GM12874 (cell line): ENCODE measurements at regions not wholly inside any gene's neighbourhood (a gene's known extent, or its start where the extent isn't known, plus 50 kb on each side); places are given as distances from the start of the nearest gene placed in this dataset.

Experiments
- TF ChIP-seq, protein P1 (sequence below): IDR thresholded peaks from 2 replicates; pipeline ENCODE4 v1.5.1; 2011; ENCODE audit warnings: low read depth, mild to moderate bottlenecking, control low read depth, low read length, moderate library complexity; ENCODE audit not compliant: insufficient read depth

DNA sequence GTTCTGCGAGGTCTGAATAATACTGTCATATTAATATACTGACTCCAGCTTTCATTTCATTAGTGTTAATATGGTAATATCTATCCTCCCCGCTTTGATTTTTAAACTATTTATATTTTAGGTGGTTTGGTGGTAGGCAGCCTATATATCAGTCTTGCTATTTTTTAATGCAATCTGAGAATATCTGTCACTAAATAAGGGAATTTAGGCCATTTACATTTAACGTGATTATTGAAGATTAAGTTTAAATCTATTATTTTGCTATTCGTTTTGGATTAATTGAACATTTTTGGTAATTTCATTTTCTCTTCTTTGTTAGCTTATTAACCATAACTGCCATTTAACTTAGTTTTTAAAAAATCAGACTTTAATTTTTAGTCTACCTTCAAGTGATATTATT, 247.7 kb upstream of the PMFBP1 start:
- TF ChIP-seq, protein P1, sequence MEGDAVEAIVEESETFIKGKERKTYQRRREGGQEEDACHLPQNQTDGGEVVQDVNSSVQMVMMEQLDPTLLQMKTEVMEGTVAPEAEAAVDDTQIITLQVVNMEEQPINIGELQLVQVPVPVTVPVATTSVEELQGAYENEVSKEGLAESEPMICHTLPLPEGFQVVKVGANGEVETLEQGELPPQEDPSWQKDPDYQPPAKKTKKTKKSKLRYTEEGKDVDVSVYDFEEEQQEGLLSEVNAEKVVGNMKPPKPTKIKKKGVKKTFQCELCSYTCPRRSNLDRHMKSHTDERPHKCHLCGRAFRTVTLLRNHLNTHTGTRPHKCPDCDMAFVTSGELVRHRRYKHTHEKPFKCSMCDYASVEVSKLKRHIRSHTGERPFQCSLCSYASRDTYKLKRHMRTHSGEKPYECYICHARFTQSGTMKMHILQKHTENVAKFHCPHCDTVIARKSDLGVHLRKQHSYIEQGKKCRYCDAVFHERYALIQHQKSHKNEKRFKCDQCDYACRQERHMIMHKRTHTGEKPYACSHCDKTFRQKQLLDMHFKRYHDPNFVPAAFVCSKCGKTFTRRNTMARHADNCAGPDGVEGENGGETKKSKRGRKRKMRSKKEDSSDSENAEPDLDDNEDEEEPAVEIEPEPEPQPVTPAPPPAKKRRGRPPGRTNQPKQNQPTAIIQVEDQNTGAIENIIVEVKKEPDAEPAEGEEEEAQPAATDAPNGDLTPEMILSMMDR, result no peak

DNA sequence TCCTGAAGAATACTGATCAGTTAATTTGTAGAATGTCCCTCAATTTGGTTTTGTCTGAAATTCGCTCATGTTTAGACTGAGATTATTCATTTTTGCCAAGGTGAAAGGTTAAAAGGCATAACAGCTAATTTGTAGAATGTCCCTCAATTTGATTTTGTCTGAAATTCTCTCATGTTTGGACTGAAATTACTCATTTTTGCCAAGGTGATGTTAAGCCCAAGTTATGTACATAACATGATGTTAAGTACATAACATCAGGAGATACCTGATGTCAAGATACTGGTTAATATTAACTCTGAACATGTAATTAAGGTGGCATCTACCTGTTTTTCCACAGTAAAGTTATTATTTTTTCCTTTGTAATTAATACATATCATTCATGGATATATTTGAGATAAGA, 243.4 kb upstream of the PMFBP1 start:
- TF ChIP-seq, protein P1, result no peak

DNA sequence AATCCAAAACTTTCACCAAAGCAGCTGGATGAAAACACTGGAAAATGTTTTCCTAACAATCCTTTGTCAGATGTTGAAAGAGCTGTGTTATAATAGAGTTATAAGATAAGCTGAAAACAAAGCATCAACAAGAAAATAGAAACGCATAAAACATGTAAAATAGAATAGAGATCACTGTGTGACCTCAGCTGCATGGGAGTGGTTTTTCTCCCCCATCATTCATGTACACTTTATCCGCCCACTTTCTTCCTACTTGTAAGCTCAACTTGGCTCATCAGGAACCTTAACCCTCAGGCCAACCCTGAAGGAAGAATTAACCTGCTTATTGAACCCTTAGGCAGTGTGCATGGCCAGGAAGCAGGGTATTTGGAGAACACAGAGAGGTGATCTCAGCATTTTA, 238.5 kb upstream of the PMFBP1 start:
- TF ChIP-seq, protein P1, result no peak

DNA sequence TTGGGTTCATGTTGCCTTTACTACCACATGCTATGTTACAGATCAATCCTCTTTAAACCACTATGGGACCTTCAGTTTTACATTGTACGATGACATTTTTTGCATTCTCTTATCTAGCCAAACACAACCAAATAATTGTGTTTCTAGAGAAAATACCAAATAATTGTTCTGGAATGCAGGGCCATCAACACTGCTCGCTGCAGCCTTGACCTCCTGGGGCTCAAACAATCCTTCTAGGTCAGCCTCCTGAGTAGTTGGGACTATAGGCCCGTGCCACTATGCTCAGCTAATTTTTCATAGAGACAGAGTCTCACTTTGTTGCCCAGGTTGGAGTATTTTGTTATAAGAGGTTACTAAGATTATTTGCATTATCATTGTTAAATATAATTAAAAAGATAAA, 237.5 kb upstream of the PMFBP1 start:
- TF ChIP-seq, protein P1, result no peak

DNA sequence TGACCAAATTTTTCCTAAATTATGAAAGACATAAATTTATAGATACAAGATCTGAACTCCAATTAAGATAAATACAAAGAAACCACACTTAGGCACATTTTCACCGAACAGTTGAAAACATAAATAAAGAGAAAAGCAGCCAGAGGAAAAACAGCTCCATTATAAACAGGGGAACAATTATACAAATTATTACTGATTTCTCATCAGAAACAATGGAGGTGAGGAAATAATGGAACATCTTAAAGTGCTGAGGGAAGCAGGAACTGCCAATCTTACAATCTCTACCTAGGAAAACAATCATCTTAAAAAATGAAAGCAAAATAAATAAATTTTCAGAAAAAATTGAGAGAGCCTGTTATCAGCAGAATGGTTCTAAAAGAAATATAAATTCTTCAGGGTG, 234.4 kb upstream of the PMFBP1 start:
- TF ChIP-seq, protein P1, result no peak

DNA sequence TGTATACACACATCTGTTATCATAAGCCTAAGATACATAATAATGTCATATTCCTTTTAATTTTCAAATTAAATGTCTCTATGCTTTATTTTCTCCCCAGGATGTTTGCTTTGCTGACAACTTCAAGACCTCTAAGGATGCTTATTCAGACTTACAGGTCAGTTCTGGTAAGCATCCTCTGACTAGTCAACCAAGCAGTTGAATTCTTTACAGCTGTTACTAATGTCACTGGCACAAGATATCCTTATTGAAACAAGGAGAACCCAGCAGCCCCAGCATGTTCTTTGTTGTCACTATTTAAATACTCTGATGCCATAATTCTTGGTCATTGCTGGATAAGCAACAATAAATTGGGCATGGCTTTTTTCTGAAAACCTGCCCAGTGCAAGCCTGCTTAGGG, 232.3 kb upstream of the PMFBP1 start:
- TF ChIP-seq, protein P1, result no peak

DNA sequence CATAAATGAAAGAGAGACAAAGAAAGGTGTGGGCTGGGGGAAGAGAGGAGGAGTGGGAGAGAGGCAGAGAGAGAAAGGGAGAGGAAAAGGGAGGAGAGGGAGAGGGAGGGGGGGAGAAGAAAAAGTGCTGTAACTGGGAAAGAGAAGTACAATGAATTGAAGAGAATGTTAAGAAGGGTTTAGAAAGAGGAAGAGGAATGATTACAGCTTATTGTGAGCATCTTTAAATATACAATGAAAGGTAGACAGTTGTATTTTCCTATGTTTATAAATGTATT, 229.1 kb upstream of the PMFBP1 start:
- TF ChIP-seq, protein P1, result no peak
